ENCODE measurements at regions not wholly inside any gene's neighbourhood (a gene's known extent, or its start where the extent isn't known, plus 50 kb on each side); places are given as distances from the start of the nearest gene placed in this dataset.
A peak's percentile ranks its signal among the peaks of the same experiment; 100 is the strongest.
"Not testable (repeated sequence)": the region's sequence is repeated elsewhere in the genome, so short reads cannot be mapped to it uniquely, and the experiment has no call there.

DNA sequence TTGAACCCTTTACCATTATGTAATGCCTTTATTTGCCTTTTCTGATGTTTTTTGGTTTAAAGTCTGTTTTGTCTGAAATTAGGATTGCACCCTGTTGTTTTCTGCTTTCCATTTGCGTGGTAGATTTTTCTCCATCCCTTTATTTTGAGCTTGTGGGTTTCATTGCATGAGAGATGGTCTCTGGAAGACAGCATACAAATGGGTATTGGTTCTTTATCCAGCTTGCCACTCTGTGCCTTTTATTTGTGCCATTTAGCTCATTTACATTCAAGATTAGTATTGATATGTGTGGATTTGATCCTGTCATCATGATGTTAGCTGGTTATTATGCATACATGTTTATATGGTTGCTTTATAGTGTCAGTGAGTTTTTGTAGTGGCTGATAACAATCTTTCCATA is 318.7 kb upstream of the PPP2R3A start:
- no peak for DNase-seq

DNA sequence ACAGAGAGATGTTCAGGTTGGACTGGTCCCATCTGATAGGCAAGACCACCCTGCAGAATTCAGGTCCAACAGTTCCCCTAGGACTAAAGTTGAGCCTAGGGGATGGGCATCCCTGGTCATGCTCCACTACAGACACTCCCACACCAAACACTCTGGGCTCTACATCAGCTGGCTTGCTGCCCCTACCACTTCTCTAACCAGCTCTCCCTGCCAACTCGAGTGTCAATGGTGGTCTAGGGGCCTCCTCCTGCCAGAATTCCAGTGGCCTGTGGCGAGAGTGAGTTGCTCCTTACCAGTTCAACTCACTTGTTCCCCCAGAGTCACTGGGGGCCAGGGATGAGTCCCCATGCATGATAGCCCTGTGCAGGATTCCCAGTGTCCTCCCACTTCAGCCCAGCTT is 316.2 kb upstream of the PPP2R3A start:
- DNase-seq, result no peak

DNA sequence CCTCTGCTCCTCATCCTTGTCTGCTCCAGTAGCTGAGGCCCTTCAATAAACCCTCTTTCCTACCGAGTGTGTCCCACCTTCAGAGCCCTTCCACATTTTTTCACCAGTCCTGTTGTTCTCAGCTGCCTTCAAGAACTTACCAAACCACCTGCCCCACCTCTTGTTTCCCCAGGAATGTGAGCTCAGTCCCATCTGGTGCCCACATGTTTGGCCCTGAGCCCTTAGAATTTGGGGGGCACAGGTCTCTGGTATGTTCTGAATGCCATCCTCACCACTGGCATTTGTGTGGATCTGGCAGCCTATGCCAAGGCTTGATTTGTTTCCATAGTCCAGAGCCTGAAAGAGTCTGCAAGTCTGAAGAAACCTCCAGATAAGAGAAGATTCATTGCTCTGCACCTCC is 315.2 kb upstream of the PPP2R3A start:
- DNase-seq, result no peak

DNA sequence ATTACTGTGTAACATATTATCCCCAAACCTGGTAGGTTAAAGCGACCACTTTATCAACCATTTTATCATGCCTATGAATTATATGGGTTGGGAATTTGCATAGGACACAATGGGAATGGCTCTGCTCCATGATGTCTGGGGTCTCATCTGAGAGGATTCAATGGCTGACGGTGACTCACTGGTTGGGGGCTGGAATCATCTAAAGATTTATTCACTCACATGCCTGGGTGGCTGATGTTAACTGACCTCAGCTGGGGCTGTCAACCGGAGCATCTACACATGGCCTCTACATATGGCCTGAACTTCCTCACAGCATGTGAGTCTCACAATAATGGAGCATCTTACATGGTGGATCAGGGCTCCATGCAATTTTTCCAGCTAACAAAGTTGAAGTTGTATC is 313.1 kb upstream of the PPP2R3A start:
- no peak for DNase-seq

DNA sequence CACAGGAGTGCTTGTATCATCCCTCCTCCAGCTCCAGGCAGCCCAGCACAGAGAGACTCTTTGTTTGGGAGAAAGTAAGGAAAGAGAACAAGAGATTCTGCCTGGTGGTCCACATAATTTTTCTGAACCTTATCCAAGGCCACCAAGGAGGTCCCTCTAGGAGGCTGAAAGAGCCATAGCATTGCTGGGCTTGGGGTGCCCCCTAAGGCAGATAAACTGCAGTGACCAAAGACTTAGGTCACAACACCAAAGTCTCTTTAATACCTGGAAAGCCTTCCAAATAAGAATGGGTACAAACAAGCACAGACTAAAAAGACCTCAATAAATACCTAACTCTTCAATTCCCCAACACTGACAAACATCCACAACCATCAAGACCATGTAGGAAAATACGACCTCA is 310.2 kb upstream of the PPP2R3A start:
- DNase-seq, result no peak

DNA sequence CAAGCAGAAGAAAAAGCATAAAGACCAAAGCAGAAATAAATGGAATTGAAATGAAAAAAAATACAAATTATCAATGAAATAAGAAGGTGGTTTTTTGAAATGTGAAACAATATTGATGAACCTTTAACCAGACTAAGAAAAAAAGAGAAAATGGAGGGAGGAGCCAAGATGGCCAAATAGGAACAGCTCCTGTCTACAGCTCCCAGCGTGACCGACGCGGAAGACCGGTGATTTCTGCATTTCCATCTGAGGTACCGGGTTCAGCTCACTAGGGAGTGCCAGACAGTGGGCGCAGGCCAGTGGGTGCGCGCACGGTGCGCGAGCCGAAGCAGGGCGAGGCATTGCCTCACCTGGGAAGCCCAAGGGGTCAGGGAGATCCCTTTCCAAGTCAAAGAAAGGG is 307.1 kb upstream of the PPP2R3A start:
- not testable (repeated sequence) for DNase-seq

DNA sequence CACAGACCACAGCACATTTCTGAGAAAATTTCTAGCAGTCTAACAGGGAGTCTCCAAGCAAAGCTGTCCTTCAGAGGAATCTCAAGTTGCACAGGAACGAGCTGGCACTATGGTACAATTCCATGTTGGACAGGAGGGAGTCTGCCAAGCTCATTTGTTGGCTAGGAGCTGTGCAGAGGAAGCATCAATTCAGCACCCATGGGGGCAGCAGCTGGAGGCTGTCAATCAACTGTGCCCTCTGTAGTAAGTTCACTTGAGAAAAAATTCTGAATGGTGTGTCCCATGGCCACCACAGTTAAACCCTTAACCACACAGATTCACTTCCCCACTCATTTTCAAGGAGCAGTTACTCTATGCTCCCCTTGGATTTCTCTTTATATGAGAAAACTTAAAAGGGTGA is 298.5 kb upstream of the PPP2R3A start:
- no peak for DNase-seq

DNA sequence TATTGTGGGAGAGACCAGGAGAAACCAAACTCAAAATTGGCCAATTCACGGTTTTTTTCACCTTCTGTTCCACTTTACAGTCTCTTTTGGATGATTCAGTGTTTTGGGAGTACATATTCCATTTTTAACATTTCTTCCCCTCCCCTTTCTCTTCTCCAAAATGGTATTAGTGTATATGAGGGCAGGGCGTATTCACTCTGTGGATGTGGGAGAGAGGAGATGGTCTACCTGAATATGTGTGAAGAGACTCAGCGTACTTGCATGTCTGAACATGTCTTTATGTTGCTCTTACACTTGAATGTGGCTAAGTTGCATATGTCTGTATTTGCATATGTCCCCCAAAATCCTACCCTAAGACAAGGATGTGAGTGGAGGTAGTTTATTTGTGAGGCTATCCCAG is 291.0 kb upstream of the PPP2R3A start:
- no peak for DNase-seq

DNA sequence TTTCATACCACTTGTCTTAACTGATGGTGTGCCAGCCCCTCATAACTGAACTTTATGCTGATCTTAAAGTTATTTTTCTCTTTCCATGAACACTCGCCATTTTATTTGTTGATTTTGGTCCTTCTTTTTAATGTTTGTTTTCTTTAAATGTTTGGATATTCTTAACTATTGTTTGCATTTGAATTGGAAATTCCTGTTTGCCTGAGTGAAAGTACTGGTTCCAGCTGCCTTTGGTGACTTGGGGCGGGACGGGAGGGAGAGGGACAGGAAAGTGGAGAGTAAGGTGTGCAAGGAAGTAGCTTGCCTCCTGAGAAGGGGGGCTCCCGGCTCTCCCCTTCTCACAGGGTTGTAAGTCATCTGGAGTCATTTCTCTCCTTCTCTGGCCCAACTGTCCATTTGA is 287.1 kb upstream of the PPP2R3A start:
- no peak for DNase-seq

DNA sequence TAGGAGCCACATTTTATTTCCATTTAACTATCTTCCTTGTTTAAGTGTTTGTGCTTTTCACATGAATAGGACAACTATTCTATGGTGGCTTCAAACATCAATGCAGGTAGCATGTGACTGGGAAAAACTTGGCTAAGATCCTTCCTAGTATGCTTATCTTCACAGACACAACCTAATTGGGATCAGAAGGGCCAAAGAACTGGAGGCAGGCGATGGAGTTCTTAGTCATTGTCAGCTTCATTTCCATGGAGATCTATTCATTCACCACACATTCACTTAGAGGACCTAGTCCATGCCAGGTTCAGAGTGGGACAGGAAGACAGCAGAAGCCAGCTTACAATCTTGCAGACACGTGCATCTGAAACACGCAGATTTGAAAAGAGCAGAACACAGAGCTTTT is 277.5 kb upstream of the PPP2R3A start:
- no peak for DNase-seq

DNA sequence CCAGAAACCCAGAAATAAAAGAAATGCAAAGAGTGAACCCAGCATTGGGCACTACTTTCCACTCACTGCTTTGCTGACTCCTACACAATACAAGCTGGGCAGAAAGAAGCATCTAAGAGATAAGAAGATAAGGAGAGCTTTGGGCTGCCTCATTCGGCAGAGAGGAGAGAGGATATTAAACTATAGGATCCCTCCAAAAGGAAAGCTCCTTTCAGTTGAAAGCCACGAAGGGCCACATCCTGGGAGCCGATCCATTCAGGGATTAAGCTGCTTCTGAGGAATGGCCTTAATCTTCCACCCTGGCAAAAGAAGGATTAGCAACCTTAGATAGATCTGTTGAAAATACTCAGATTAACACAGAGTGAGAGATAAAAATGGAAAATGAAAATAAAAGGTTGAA is 274.9 kb upstream of the PPP2R3A start:
- DNase-seq, result no peak

DNA sequence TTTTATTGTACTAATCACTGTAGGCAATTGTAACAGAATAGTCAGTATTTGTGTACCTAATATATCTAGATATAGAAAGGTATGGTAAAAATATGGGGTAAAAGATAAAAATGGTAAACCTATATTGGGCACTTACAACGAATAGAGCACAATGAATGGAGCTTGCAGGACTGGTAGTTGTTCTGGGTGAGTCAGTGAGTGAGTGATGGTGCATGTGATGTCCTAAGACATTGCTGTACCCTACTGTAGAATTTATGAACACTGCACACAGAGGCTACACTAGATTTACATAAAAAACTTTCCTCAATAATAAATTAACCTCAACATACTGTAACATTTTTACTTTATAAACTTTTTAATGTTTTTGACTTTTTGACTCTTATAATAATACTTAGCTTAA is 274.3 kb upstream of the PPP2R3A start:
- no peak for DNase-seq

DNA sequence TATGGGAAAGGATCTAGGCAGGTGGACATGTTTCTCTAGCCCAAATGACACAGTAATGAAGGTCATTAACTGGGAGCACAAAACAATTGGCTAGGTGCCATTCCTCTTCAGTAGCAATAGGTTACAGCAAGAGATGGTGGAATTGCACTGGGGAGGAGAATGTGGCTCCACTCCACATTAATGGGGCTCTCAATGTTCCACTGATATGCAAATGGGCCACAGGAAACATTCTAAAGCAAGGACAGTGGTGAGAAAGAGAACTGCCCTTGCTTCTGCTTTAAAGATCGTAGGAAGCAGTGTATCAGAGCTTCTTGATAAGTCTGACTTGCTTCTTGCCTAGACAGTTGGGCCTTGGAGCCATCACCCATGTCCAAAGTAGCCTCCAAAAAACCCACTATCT is 271.4 kb upstream of the PPP2R3A start:
- no peak for DNase-seq

DNA sequence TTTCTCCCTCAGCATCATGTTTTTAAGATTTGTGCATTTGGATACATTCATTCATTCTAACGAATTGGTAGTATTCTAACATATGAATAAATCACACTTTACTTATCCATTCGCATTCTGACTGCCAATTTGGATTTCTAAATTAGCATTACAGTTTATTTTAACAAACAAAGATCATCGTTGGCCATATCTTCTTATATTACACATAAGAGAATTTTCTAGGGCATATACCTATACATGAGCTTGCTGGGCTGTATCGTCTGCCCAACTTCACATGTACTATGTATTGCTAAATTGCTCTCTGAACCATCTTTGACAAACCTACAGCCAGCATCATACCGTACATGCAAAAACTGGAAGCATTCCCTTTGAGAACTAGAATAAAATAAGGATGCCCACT is 265.8 kb upstream of the PPP2R3A start:
- no peak for DNase-seq

DNA sequence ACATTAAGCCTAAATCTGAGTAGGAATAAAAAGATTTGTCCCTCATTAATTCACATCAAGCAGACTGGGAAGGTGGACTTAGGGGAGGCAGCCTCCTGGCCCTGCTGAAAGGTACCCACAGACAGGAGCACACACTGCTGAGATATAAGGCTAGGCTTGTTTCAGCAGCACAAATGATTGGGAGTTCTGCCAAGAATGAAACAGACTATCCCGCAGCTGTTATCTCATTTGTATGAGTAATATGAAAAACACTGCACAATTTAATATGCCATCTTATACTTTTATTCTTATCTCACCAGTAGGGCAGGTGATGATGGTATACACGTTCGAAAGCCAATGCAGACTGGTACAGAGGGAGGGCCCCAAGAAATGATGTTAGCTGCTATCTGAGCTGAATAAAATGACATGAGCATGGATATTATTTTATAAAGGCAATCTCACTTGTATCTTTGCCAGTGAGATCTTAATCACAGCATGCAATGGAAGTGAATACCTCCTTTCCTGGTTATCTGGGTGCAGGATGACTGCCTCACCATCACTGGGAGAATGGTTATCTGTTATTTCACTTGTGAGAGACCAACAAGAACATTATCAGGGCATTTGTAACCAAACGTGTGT is 258.7 kb upstream of the PPP2R3A start:
- DNase-seq, result no peak

DNA sequence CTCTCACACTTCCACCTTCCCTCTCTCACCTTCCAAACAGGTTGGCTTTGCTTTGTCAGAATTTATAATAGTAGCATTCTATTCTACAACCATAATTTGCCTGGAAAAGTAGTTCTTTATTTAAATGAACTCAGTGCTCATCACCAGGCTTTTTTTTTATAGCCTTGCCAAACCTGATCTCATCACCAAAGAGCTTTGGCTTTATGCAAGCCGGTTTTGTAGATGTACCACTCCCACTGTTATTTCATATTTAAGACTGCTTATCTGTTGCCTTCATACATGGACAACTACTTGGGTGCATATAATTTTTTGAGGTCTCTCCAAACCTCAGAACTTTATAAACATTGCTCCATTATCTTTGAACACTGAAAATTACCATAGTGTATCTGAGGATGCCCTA is 246.1 kb upstream of the PPP2R3A start:
- no peak for DNase-seq

DNA sequence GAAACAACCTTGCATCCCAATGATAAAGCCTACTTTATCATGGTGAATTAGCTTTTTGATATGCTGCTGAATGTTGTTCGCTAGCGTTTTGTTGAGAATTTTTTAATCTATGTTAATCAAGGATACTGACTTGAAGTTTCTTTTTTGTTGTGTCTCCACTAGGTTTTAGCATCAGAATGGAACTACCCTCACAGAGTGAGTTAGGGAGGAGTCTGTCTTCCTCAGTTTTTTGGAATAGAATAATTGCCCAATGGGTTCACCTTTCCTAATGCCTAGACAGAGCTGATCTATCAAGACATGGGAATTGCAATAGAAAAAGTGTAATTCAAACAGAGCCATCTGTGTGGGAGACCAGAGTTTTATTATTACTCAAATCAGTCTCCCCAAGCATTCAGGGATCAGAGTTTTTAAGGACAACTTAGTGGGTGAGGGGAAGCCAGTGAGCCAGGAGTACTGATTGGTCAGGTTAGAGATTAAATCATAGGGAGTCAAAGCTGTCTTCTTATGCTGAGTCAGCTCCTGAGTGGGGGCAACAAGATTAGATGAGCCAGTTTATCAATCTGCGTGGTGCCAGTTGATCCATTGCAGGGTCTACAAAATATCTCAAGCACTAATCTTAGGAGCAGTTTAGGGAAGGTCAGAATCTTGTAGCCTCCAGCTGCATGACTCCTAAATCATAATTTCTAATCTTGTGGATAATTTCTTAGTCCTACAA is 237.4 kb upstream of the PPP2R3A start:
- no peak for DNase-seq

DNA sequence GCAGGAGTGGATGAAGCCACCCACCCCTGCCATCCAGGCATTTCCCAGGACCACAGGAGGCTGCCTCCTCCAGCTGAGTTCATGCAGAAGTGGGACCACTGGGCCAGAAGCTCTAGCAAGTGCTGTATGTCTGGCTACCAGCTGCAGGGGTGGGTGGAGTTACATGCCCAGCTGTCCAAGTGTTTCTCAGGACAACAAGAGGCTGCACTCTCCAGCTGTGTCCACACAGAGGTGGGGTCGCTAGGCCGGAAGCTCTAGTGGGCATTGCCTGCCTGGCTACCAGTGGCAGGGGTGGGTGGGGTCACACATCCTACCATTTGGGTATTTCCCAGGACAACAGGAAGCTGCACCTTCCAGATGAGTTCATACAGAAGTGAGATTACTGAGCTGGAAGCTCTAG is 234.0 kb upstream of the PPP2R3A start:
- DNase-seq, result no peak

DNA sequence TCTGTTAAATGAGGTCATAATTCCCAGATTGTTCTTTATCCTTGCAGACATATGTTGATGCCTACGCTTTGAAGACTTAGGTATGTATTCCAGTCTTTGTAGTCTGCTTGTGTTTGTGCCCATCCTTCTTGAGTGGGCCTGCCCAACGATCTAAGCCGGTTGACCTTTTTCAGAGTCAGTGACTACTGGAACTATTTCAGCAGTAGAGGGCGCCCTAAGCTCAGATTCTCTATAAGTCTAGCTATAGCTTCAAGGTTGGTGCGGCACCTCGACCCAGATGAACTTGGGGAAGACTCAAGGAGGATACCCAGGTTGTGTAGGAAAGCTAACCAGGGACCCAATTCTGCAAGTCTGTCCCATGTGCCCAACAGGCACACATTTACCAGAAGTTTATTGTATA is 228.8 kb upstream of the PPP2R3A start:
- DNase-seq, result peak; percentile 14 to 32 (median 28)

DNA sequence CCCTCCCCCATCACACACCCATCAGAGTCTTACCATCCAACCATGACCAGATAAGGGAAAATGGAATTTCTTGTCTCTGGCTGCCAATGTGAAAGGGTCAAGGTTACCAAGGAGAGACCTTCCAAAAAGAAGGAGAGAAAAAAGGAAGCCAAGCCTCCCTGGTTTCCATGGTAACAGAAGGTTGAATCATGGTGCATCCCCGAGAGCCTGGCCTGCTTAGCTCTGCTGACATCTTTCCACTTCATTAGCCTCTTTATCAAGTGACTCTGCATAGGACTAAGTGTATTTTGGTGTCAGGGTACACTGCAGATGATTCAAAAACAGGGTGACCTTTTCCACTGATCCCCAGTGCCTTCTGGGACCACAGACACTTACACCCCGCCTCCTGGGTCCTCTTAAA is 225.7 kb upstream of the PPP2R3A start:
- DNase-seq, result no peak

DNA sequence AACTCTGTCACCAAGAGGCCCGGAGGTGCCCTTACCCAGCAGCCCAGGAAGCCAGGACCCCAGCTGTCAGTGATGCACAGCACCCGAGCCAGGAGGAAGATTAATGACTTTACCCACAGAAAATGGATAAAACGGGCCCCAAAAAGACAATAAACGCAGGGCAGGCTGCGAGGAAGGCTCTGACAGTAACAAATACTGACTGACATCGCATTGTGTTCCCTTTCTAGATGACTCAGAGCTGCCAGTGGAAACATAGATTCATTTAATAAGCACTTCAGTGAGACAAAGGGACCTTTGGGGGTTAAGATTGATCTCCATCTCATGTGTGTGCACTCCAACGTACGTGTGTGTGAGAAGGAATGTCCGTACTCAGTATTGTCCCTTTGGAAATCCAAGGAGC is 225.3 kb upstream of the PPP2R3A start:
- DNase-seq, result no peak

DNA sequence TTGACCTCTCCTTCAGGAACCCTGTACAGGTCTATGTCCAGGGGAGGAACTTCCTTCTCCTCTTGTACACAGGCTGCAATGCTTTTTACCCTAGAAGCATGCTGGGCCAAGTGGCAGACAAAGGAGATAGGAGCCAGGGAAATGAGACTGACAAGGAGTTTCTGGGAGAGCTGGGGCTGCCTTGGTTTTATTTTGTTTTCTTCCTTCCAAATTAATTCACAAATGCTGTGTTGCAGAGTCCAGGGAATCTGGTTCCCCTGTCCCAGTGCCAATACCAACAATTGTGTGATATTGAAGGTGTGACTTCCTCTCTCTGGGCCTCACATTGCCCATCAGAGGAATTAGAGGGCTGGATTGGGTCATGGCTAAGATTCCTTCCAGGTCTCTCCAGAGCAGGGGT is 224.8 kb upstream of the PPP2R3A start:
- DNase-seq, result no peak

DNA sequence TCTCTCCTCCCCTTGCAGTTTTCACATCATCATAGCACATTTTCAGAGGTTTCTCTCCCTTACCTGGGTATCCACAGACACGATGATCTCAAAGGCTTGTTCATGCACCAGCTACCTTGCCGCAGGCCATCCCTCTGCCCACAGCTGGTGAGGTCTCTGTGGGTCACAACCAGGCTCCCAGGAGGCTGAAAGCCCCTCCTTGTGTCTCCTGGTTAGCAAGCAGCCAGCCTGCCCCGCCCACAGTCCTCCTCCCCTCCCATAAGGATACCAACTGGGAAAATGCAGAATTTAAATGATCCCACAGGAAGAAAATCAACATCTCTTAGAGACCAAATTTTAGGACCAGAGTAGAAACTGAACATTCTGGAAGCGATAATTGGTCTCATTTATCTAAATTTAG is 213.5 kb upstream of the PPP2R3A start:
- DNase-seq, result no peak

DNA sequence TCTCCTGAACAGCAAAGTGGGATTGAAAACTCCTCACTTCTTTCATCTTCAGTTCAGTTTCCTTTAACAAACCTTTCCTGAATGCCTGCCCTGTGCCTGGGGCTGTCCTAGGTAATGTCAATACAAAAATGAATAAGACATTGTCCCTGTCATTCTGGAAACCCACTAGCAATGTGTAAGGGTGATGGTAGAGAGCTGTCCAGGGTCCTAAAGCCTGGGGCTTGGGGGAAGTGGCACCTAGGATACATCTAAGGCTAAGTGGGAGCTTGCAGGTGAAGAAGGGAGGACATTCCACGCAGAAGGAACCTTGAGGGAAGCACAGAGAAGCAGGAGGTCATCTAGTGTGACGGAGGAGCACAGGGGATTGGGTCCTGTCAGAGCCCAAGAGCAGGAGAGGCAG is 212.7 kb upstream of the PPP2R3A start:
- no peak for DNase-seq

DNA sequence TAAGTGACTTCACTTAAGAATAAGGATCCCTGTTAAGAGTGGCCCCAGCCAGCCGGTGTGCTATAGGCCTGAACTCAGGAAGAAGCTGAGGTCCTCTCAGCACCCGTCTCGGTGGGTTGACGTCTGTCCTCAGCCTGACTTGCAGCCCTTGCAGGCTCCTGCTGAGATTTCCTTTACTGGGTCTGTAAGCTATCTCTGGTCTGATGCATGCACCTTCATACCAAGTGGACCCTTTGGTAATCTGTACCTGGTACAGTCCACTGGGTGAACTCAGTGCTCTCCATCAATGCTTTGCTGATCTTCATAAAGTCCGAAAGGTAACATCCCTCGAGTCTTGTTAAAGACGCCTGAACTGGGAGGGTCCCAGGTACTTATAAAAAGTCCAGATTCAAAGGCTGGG is 212.0 kb upstream of the PPP2R3A start:
- no peak for DNase-seq
